Peyer's patch (tissue), 4 donors: ENCODE measurements at regions not wholly inside any gene's neighbourhood (a gene's known extent, or its start where the extent isn't known, plus 50 kb on each side); places are given as distances from the start of the nearest gene placed in this dataset.
"Not testable (repeated sequence)": the region's sequence is repeated elsewhere in the genome, so short reads cannot be mapped to it uniquely, and the experiment has no call there.

Experiments used
- POLR2A ChIP-seq, 2 donors: fragments of 450-650 bp; IDR thresholded peaks; one replicate each; pipeline ENCODE4 v1.5.1; 2017; ENCODE audit warnings: antibody characterized with exemption in 2 of 2, mild to moderate bottlenecking in 2 of 2, moderate library complexity in 2 of 2
- TF ChIP-seq, protein P1 (sequence below), 6 experiments: fragments of 450-650 bp in 4 of 6; fragments of 200-600 bp in 2 of 6; sonication (generic) in 1 of 6; IDR thresholded peaks; one replicate each; pipeline ENCODE4 v1.5.1; 2017 to 2019; ENCODE audit warnings: antibody characterized with exemption in 6 of 6, mild to moderate bottlenecking in 3 of 6, moderate library complexity in 1 of 6

- TF ChIP-seq, protein P1, sequence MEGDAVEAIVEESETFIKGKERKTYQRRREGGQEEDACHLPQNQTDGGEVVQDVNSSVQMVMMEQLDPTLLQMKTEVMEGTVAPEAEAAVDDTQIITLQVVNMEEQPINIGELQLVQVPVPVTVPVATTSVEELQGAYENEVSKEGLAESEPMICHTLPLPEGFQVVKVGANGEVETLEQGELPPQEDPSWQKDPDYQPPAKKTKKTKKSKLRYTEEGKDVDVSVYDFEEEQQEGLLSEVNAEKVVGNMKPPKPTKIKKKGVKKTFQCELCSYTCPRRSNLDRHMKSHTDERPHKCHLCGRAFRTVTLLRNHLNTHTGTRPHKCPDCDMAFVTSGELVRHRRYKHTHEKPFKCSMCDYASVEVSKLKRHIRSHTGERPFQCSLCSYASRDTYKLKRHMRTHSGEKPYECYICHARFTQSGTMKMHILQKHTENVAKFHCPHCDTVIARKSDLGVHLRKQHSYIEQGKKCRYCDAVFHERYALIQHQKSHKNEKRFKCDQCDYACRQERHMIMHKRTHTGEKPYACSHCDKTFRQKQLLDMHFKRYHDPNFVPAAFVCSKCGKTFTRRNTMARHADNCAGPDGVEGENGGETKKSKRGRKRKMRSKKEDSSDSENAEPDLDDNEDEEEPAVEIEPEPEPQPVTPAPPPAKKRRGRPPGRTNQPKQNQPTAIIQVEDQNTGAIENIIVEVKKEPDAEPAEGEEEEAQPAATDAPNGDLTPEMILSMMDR (IDR thresholded peaks at IDR 0.05) = not testable (repeated sequence)
- TF ChIP-seq POLR2A (IDR thresholded peaks at IDR 0.05) = not testable (repeated sequence)
Observed at GRCh38 chr12:87531213-87531612, 498.0 kb downstream of the C12orf50 start.
